GM19025 (cell line): ENCODE measurements at regions not wholly inside any gene's neighbourhood (a gene's known extent, or its start where the extent isn't known, plus 50 kb on each side); places are given as distances from the start of the nearest gene placed in this dataset.

Experiments
- ATAC-seq: cut with Tn5 transposase; IDR thresholded peaks from one replicate; pipeline ENCODE4 v1.9.1; 2021; ENCODE audit warnings: mild to moderate bottlenecking, low read depth, moderate library complexity; ENCODE audit not compliant: unreplicated experiment

- no peak for ATAC-seq
Observed at GRCh38 chr4:164440199-164440598, 313.7 kb upstream of the SMIM31 start.

- no peak for ATAC-seq
Observed at GRCh38 chr4:164441109-164441508, 312.8 kb upstream of the SMIM31 start.

GRCh38 chr4:164442180-164442579, 311.8 kb upstream of the SMIM31 start:
- no peak for ATAC-seq

GRCh38 chr4:164446516-164446915, 307.4 kb upstream of the SMIM31 start:
- no peak for ATAC-seq

- no peak for ATAC-seq
Observed at GRCh38 chr4:164461901-164462300, 292.0 kb upstream of the SMIM31 start.

- no peak for ATAC-seq
Observed at GRCh38 chr4:164462471-164462870, 291.5 kb upstream of the SMIM31 start.

- no peak for ATAC-seq
Observed at GRCh38 chr4:164464313-164464712, 289.6 kb upstream of the SMIM31 start.

GRCh38 chr4:164467493-164467892, 286.4 kb upstream of the SMIM31 start:
- ATAC-seq: no peak

- ATAC-seq: no peak
Observed at GRCh38 chr4:164481306-164482091, 272.4 kb upstream of the SMIM31 start.

GRCh38 chr4:164482092-164482404, 271.9 kb upstream of the SMIM31 start:
- no peak for ATAC-seq

GRCh38 chr4:164482758-164483157, 271.2 kb upstream of the SMIM31 start:
- no peak for ATAC-seq

- no peak for ATAC-seq
Observed at GRCh38 chr4:164483711-164484110, 270.2 kb upstream of the SMIM31 start.

- ATAC-seq: no peak
Observed at GRCh38 chr4:164484551-164484950, 269.4 kb upstream of the SMIM31 start.

GRCh38 chr4:164485136-164485535, 268.8 kb upstream of the SMIM31 start:
- ATAC-seq: no peak

GRCh38 chr4:164488114-164488513, 265.8 kb upstream of the SMIM31 start:
- no peak for ATAC-seq

- no peak for ATAC-seq
Observed at GRCh38 chr4:164501074-164501473, 252.9 kb upstream of the SMIM31 start.

- no peak for ATAC-seq
Observed at GRCh38 chr4:164503874-164504273, 250.1 kb upstream of the SMIM31 start.

GRCh38 chr4:164508097-164508496, 245.8 kb upstream of the SMIM31 start:
- ATAC-seq: no peak

GRCh38 chr4:164508771-164509170, 245.2 kb upstream of the SMIM31 start:
- no peak for ATAC-seq

- ATAC-seq: no peak
Observed at GRCh38 chr4:164509951-164510350, 244.0 kb upstream of the SMIM31 start.

- no peak for ATAC-seq
Observed at GRCh38 chr4:164512124-164512523, 241.8 kb upstream of the SMIM31 start.

- ATAC-seq: no peak
Observed at GRCh38 chr4:164514765-164515164, 239.2 kb upstream of the SMIM31 start.

- no peak for ATAC-seq
Observed at GRCh38 chr4:164524789-164525188, 229.1 kb upstream of the SMIM31 start.
